Hepatocyte (in vitro differentiated cells): ENCODE measurements at regions not wholly inside any gene's neighbourhood (a gene's known extent, or its start where the extent isn't known, plus 50 kb on each side); places are given as distances from the start of the nearest gene placed in this dataset.

Source experiments
- DNase-seq: peaks from one replicate; pipeline ENCODE4 v3.0.0-alpha.2; 2016; ENCODE audit warnings: low spot score
- H2AFZ ChIP-seq: fragments of 200-600 bp; sonication (generic); 2 replicates; pipeline ENCODE4 v1.6.0; 2016; ENCODE audit warnings: antibody characterized with exemption, mild to moderate bottlenecking
- H3K27ac ChIP-seq: fragments of 200-600 bp; sonication (generic); 2 replicates; pipeline ENCODE4 v1.5.1; 2016; ENCODE audit warnings: mild to moderate bottlenecking
- H3K27me3 ChIP-seq: fragments of 200-600 bp; sonication (generic); 2 replicates; pipeline ENCODE4 v1.6.1; 2016
- H3K36me3 ChIP-seq: fragments of 200-600 bp; sonication (generic); replicated peaks from 2 replicates; pipeline ENCODE4 v1.5.1; 2016; ENCODE audit warnings: low read depth; ENCODE audit not compliant: insufficient read depth
- H3K4me1 ChIP-seq: fragments of 200-600 bp; sonication (generic); 2 replicates; pipeline ENCODE4 v1.5.1; 2016; ENCODE audit warnings: mild to moderate bottlenecking, moderate library complexity; ENCODE audit not compliant: insufficient read depth
- H3K4me2 ChIP-seq: fragments of 200-600 bp; sonication (generic); 2 replicates; pipeline ENCODE4 v1.6.0; 2016
- H3K4me3 ChIP-seq: fragments of 200-600 bp; sonication (generic); 2 replicates; pipeline ENCODE4 v1.5.1; 2016; ENCODE audit warnings: mild to moderate bottlenecking
- H3K79me2 ChIP-seq: fragments of 200-600 bp; sonication (generic); 2 replicates; pipeline ENCODE4 v1.6.0; 2017; ENCODE audit warnings: mild to moderate bottlenecking
- H3K9me2 ChIP-seq: fragments of 200-600 bp; sonication (generic); replicated peaks from 2 replicates; pipeline ENCODE4 v1.6.0; 2017; ENCODE audit warnings: mild to moderate bottlenecking; ENCODE audit not compliant: insufficient read depth
- H3K9me3 ChIP-seq: fragments of 200-600 bp; sonication (generic); 2 replicates; pipeline ENCODE4 v1.5.1; 2016; ENCODE audit warnings: low read depth, mild to moderate bottlenecking
- H4K20me1 ChIP-seq: fragments of 200-600 bp; sonication (generic); 2 replicates; pipeline ENCODE4 v1.6.0; 2016; ENCODE audit warnings: mild to moderate bottlenecking; ENCODE audit not compliant: insufficient read depth, poor library complexity, severe bottlenecking
- CTCF ChIP-seq: fragments of 200-600 bp; sonication (generic); IDR thresholded peaks from 2 replicates; pipeline ENCODE4 v1.5.1; 2016; ENCODE audit warnings: antibody characterized with exemption, mild to moderate bottlenecking; ENCODE audit not compliant: poor library complexity
- EZH2 ChIP-seq: fragments of 200-600 bp; sonication (generic); IDR thresholded peaks from 2 replicates; pipeline ENCODE4 v1.6.1; 2016; ENCODE audit warnings: antibody characterized with exemption, mild to moderate bottlenecking, borderline replicate concordance
- EZH2phosphoT487 ChIP-seq: fragments of 200-600 bp; sonication (generic); IDR thresholded peaks from one replicate; pipeline ENCODE4 v1.6.1; 2018; ENCODE audit warnings: antibody characterized with exemption, mild to moderate bottlenecking, low read depth, moderate library complexity; ENCODE audit not compliant: unreplicated experiment, severe bottlenecking
- WGBS: methylation state at CpG from one replicate; pipeline ENCODE4 v1.1.6; 2016; ENCODE audit warnings: low lambda C conversion rate; ENCODE audit errors: missing lambda C conversion rate; 5-methylcytosine and 5-hydroxymethylcytosine counted together

GRCh38 chr5:171634511-171634910 is 151.1 kb upstream of the SMIM23 start:
- Histone ChIP-seq H3K9me2 (no peaks in the 10 kb centered on the region), H3K79me2 (no peaks in the 10 kb centered on the region), H3K4me1 (no peaks in the 10 kb centered on the region), H3K4me3 (no peak overlapping the region), H3K36me3 (no peaks in the 10 kb centered on the region), H3K9me3 (no peaks in the 10 kb centered on the region), H3K4me2 (no peak overlapping the region), H2AFZ (no peak overlapping the region), H3K27me3 (peaks cover 3% of the 10 kb centered on the region), H4K20me1 (no peaks in the 10 kb centered on the region), H3K27ac (no peak overlapping the region)
- no peak for TF ChIP-seq EZH2phosphoT487
- TF ChIP-seq CTCF, result no peak
- TF ChIP-seq EZH2, result no peak
- DNase-seq, result no peak

GRCh38 chr5:171635028-171635427 is 150.6 kb upstream of the SMIM23 start:
- Histone ChIP-seq H4K20me1 (no peaks in the 10 kb centered on the region), H3K36me3 (no peaks in the 10 kb centered on the region), H3K4me3 (no peak overlapping the region), H2AFZ (no peak overlapping the region), H3K27me3 (peaks cover 3% of the 10 kb centered on the region), H3K9me3 (no peaks in the 10 kb centered on the region), H3K4me1 (no peaks in the 10 kb centered on the region), H3K27ac (no peak overlapping the region), H3K9me2 (no peaks in the 10 kb centered on the region), H3K4me2 (no peak overlapping the region), H3K79me2 (no peaks in the 10 kb centered on the region)
- DNase-seq, result no peak
- WGBS, result 90% methylated on average over 2 of the region's 2 CpGs
- no peak for TF ChIP-seq EZH2
- no peak for TF ChIP-seq CTCF
- no peak for TF ChIP-seq EZH2phosphoT487

- peaks cover 3% of the 10 kb centered on the region for H3K27me3 ChIP-seq
- no peak overlapping the region for H3K4me3 ChIP-seq
- TF ChIP-seq EZH2, result no peak
- TF ChIP-seq CTCF, result no peak
- no peak for TF ChIP-seq EZH2phosphoT487
- no peaks in the 10 kb centered on the region for H3K79me2 ChIP-seq
- no peaks in the 10 kb centered on the region for H3K36me3 ChIP-seq
- no peaks in the 10 kb centered on the region for H3K9me3 ChIP-seq
- H4K20me1 ChIP-seq, result no peaks in the 10 kb centered on the region
- 74% methylated on average over 8 of the region's 8 CpGs for WGBS
- no peak overlapping the region for H3K27ac ChIP-seq
- H3K4me2 ChIP-seq, result no peak overlapping the region
- H3K9me2 ChIP-seq, result no peaks in the 10 kb centered on the region
- H3K4me1 ChIP-seq, result no peaks in the 10 kb centered on the region
- H2AFZ ChIP-seq, result no peak overlapping the region
- DNase-seq, result no peak
These were observed 149.9 kb upstream of the SMIM23 start for GRCh38 chr5:171635561-171636245.
